ENCODE measurements at regions not wholly inside any gene's neighbourhood (a gene's known extent, or its start where the extent isn't known, plus 50 kb on each side); places are given as distances from the start of the nearest gene placed in this dataset.
A peak's percentile ranks its signal among the peaks of the same experiment; 100 is the strongest.

DNA sequence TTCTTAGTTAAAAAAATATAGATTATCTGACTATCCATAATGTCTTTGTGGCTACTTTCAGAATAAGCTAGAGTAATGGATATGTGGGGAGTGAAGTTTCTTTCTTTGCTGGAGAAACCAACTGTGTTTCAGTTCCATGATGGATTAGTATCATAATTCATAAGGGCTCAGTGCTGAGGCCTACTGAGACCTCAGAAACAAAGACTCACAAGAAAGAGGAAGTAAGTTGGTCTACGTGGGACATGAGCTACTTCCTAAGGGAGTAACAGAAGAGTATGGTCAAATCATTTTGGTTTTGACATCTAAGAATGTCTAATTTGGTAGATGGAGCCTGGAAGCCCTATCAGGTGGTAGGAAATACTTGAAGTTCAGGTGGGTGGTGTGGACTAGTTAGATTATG, 99.0 kb upstream of the HTR2A start:
- DNase-seq = no peak
- H3K27me3 ChIP-seq (replicated peaks) = no peaks in the 10 kb centered on the region
- no peaks in the 10 kb centered on the region for H3K36me3 ChIP-seq (replicated peaks)
- no peak overlapping the region for H3K4me3 ChIP-seq (ENCODE audit: low read depth, low read length)
- in situ Hi-C loops (cut with HindIII; ENCODE audit: low pct_ligation_motif_present, low sequenced_read_pairs) = no loop called here
- TF ChIP-seq, protein P1, sequence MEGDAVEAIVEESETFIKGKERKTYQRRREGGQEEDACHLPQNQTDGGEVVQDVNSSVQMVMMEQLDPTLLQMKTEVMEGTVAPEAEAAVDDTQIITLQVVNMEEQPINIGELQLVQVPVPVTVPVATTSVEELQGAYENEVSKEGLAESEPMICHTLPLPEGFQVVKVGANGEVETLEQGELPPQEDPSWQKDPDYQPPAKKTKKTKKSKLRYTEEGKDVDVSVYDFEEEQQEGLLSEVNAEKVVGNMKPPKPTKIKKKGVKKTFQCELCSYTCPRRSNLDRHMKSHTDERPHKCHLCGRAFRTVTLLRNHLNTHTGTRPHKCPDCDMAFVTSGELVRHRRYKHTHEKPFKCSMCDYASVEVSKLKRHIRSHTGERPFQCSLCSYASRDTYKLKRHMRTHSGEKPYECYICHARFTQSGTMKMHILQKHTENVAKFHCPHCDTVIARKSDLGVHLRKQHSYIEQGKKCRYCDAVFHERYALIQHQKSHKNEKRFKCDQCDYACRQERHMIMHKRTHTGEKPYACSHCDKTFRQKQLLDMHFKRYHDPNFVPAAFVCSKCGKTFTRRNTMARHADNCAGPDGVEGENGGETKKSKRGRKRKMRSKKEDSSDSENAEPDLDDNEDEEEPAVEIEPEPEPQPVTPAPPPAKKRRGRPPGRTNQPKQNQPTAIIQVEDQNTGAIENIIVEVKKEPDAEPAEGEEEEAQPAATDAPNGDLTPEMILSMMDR (IDR thresholded peaks at IDR 0.05; ENCODE audit: low read depth, low read length, missing control alignments) = no peak
- no peak overlapping the region for H3K27ac ChIP-seq

DNA sequence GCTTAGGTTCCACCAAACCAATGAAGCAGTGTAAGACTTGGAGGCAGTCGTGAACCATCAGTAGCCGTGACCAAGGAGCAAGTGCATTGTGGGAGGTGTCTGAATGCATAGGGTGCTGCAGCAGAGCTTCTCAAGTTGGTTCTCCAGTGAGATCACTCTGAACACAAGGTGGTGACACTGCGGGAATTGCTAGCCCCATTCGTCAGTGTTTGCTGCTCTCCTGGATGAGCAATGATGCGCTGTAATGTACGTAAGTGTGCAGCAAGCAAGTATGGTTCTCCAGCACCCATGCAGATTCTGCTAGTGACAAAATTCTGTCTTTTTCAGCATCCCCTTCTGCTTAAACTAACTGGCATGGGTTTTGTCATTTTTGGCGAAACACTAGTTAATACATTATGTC, 97.6 kb upstream of the HTR2A start:
- in situ Hi-C loops (cut with HindIII; ENCODE audit: low pct_ligation_motif_present, low sequenced_read_pairs) = no loop called here

GRCh38 chr13:46992383-46992952, 95.6 kb upstream of the HTR2A start:
- Histone ChIP-seq H3K4me3 (ENCODE audit: low read depth, low read length) (no peak overlapping the region), H3K27me3 (replicated peaks) (no peaks in the 10 kb centered on the region), H3K36me3 (replicated peaks) (no peaks in the 10 kb centered on the region), H3K27ac (no peak overlapping the region)
- DNase-seq = peak; percentile 14
- TF ChIP-seq, protein P1 (IDR thresholded peaks at IDR 0.05; ENCODE audit: low read depth, low read length, missing control alignments) = peak; percentile 68
- in situ Hi-C loops (cut with HindIII; ENCODE audit: low pct_ligation_motif_present, low sequenced_read_pairs) = no loop called here

More for the DNA sequence above, 97.6 kb upstream of the HTR2A start:
- no peaks in the 10 kb centered on the region for H3K27me3 ChIP-seq (replicated peaks)
- DNase-seq = no peak
- no peaks in the 10 kb centered on the region for H3K36me3 ChIP-seq (replicated peaks)
- H3K4me3 ChIP-seq (ENCODE audit: low read depth, low read length) = no peak overlapping the region
- no peak overlapping the region for H3K27ac ChIP-seq
- TF ChIP-seq, protein P1 (IDR thresholded peaks at IDR 0.05; ENCODE audit: low read depth, low read length, missing control alignments) = no peak

DNA sequence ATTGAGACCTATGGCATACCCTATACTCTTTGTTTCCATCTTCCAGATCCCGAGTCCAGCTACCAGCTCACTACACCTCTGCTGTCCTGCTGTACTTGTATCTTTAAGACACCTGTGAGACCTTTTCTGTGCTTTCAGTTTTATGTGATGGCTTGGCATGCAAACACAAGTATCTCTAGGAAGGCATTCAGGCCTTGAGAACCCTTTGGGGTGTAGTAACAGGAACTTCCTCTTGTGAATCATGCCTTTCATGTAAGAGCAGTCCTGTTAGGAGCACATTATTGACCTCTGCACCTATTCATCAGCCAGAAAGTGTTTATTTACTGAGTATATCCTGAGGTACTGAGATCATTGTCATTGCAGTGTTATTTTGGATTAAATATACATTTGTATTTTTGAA, 87.0 kb upstream of the HTR2A start:
- DNase-seq = peak; percentile 9
- in situ Hi-C loops (cut with HindIII; ENCODE audit: low pct_ligation_motif_present, low sequenced_read_pairs) = no loop called here
- Histone ChIP-seq H3K27me3 (replicated peaks) (no peaks in the 10 kb centered on the region), H3K4me3 (ENCODE audit: low read depth, low read length) (no peak overlapping the region), H3K27ac (no peak overlapping the region), H3K36me3 (replicated peaks) (no peaks in the 10 kb centered on the region)
- TF ChIP-seq, protein P1 (IDR thresholded peaks at IDR 0.05; ENCODE audit: low read depth, low read length, missing control alignments) = no peak

DNA sequence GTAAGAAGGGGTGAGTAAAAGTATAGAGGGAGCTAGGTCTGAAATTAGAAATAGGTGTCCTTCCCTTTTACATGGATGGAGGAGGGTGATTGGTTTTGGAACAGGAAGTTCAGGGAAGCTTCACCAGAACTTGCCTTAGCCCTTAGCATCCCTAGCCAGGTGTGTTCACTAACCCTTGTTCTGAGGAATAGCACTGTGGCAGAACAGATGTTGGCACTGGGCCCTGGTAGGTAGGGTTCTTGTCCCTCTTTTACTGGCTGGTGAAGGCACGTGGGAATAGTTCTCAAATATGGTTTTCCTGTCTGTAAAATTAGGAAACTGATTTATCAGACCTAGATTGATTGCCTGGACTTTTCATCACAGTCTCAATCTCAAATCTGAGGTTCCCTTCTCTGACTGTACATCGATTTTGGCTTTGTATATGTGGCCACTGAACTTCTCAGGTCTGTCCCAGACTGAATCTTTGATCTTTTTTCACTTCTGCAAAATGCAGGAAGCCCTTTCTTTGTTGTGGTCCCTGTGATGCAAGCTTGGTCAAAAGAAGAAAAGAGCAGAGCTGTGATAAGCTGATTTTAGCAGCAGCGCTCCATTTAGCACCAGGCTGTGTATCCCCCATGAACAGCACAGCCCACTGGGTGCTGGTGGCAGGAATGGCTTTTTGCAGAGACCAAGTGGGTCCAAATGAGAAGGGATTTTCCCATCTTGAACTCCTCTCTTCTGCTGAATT, 86.2 kb upstream of the HTR2A start:
- TF ChIP-seq, protein P1 (IDR thresholded peaks at IDR 0.05; ENCODE audit: low read depth, low read length, missing control alignments) = no peak
- Histone ChIP-seq H3K27me3 (replicated peaks) (no peaks in the 10 kb centered on the region), H3K27ac (no peak overlapping the region), H3K4me3 (ENCODE audit: low read depth, low read length) (no peak overlapping the region), H3K36me3 (replicated peaks) (no peaks in the 10 kb centered on the region)
- DNase-seq = no peak
- in situ Hi-C loops (cut with HindIII; ENCODE audit: low pct_ligation_motif_present, low sequenced_read_pairs) = no loop called here
